ENCODE measurements at regions not wholly inside any gene's neighbourhood (a gene's known extent, or its start where the extent isn't known, plus 50 kb on each side); places are given as distances from the start of the nearest gene placed in this dataset.

DNA sequence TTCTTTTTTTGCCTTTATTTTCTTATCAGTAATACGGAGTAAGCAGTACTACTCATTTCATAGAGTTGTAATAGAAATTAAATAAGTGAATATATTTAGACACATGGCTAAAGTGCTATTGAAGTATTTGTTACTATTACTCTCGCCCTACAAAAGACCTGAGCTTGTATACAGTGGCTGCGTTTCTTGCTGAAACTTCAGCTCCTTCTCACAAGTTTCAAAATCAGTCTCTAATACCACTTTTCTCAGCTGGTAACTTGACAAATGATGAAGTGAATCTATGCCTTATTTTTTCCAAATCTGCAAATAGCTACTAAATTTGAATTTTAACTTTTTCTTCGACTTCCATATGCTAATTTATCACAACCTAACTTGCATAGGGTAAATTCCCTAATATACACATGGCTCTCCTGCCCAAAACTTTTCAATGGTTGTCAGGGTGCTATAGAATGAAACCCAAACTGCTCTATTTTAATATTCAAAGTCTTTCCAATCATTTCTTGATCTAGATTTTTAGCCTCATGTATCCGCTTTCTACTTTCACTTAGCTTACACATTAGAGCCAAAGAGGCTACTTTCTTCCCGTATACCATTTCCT, 347.8 kb upstream of the GULP1 start:
- Histone ChIP-seq H3K9me3 (ENCODE audit: control insufficient read depth, low read length) (no peaks in the 10 kb centered on the region), H4K91ac (ENCODE audit: low read length) (no peak overlapping the region), H3K79me1 (replicated peaks; ENCODE audit: low read length, poor library complexity, severe bottlenecking) (no peaks in the 10 kb centered on the region), H3K4me1 (ENCODE audit: control insufficient read depth, insufficient read depth, low read depth, low read length) (no peaks in the 10 kb centered on the region), H4K8ac (ENCODE audit: low read length) (no peak overlapping the region), H2BK5ac (ENCODE audit: low read depth, low read length, poor library complexity, severe bottlenecking) (no peak overlapping the region), H2BK120ac (ENCODE audit: low read depth, low read length) (no peak overlapping the region), H2BK12ac (ENCODE audit: low read length in 2 of 2) (no peak overlapping the region), H3K4me2 (ENCODE audit: low read length, poor library complexity, severe bottlenecking) (no peak overlapping the region), H3K9ac (ENCODE audit: low read length) (no peak overlapping the region), H3K27ac (ENCODE audit: low read length, poor library complexity, severe bottlenecking) (no peak overlapping the region), H3K4me3 (ENCODE audit: insufficient read depth in 1 of 2, low read depth in 1 of 2, low read length in 2 of 2) (no peak overlapping the region), H2AFZ (ENCODE audit: low read depth, low read length) (no peak overlapping the region), H3K4ac (ENCODE audit: low read depth in 1 of 2, low read length in 2 of 2) (no peak overlapping the region), H3K18ac (ENCODE audit: low read depth in 1 of 2, low read length in 2 of 2) (no peak overlapping the region), H2AK5ac (ENCODE audit: low read length, severe bottlenecking) (no peak overlapping the region), H3K36me3 (ENCODE audit: control insufficient read depth in 1 of 2, insufficient read depth in 2 of 2, low read depth in 1 of 2, low read length in 2 of 2) (no peaks in the 10 kb centered on the region), H3K27me3 (ENCODE audit: control insufficient read depth in 1 of 2, insufficient read depth in 1 of 2, low read length in 2 of 2) (no peaks in the 10 kb centered on the region), H2BK15ac (ENCODE audit: low read depth, poor library complexity, severe bottlenecking) (no peak overlapping the region), H3K14ac (ENCODE audit: low read length in 2 of 2) (no peak overlapping the region), H3K23ac (ENCODE audit: low read length in 2 of 2) (no peak overlapping the region)
- no peak for DNase-seq
- WGBS = 96% methylated on average over 5 of the region's 6 CpGs

DNA sequence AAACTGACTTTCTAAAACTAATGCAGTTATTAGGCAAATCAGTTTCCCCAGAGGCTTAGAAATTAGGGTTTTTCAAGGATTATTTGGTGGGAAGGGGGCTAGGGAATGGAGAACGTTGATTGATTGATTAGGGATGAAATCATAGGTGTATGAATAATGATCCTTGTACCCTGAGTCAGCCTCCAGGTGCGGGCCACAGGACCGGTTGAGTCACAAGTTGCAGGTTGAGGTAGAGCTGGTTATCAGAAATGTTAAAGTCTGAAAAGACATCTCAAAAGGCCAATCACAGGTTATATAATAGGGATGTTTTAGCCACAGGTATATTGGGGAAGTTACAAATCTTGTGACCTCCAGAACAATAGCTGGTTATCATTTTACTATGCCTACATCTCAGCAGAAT, 341.8 kb upstream of the GULP1 start:
- Histone ChIP-seq H2BK120ac (ENCODE audit: low read depth, low read length) (no peak overlapping the region), H2AFZ (ENCODE audit: low read depth, low read length) (no peak overlapping the region), H3K4me1 (ENCODE audit: control insufficient read depth, insufficient read depth, low read depth, low read length) (no peaks in the 10 kb centered on the region), H4K8ac (ENCODE audit: low read length) (no peak overlapping the region), H3K23ac (ENCODE audit: low read length in 2 of 2) (no peak overlapping the region), H4K91ac (ENCODE audit: low read length) (no peak overlapping the region), H3K9ac (ENCODE audit: low read length) (no peak overlapping the region), H3K9me3 (ENCODE audit: control insufficient read depth, low read length) (peaks cover 7% of the 10 kb centered on the region), H3K4me3 (ENCODE audit: insufficient read depth in 1 of 2, low read depth in 1 of 2, low read length in 2 of 2) (no peak overlapping the region), H2BK12ac (ENCODE audit: low read length in 2 of 2) (no peak overlapping the region), H3K27ac (ENCODE audit: low read length, poor library complexity, severe bottlenecking) (no peak overlapping the region), H3K18ac (ENCODE audit: low read depth in 1 of 2, low read length in 2 of 2) (no peak overlapping the region), H3K36me3 (ENCODE audit: control insufficient read depth in 1 of 2, insufficient read depth in 2 of 2, low read depth in 1 of 2, low read length in 2 of 2) (no peaks in the 10 kb centered on the region), H3K79me1 (replicated peaks; ENCODE audit: low read length, poor library complexity, severe bottlenecking) (no peaks in the 10 kb centered on the region), H3K4ac (ENCODE audit: low read depth in 1 of 2, low read length in 2 of 2) (no peak overlapping the region), H3K27me3 (ENCODE audit: control insufficient read depth in 1 of 2, insufficient read depth in 1 of 2, low read length in 2 of 2) (no peaks in the 10 kb centered on the region), H2AK5ac (ENCODE audit: low read length, severe bottlenecking) (no peak overlapping the region), H2BK15ac (ENCODE audit: low read depth, poor library complexity, severe bottlenecking) (no peak overlapping the region), H3K4me2 (ENCODE audit: low read length, poor library complexity, severe bottlenecking) (no peak overlapping the region), H3K14ac (ENCODE audit: low read length in 2 of 2) (no peak overlapping the region), H2BK5ac (ENCODE audit: low read depth, low read length, poor library complexity, severe bottlenecking) (no peak overlapping the region)
- 92% methylated on average over 3 of the region's 3 CpGs for WGBS
- no peak for DNase-seq

- no peak overlapping the region for H4K8ac ChIP-seq (ENCODE audit: low read length)
- DNase-seq = no peak
- no peak overlapping the region for H2BK15ac ChIP-seq (ENCODE audit: low read depth, poor library complexity, severe bottlenecking)
- H2BK5ac ChIP-seq (ENCODE audit: low read depth, low read length, poor library complexity, severe bottlenecking) = no peak overlapping the region
- no peaks in the 10 kb centered on the region for H3K27me3 ChIP-seq (ENCODE audit: control insufficient read depth in 1 of 2, insufficient read depth in 1 of 2, low read length in 2 of 2)
- H2BK12ac ChIP-seq (ENCODE audit: low read length in 2 of 2) = no peak overlapping the region
- H3K9me3 ChIP-seq (ENCODE audit: control insufficient read depth, low read length) = peaks cover 7% of the 10 kb centered on the region
- H3K4me2 ChIP-seq (ENCODE audit: low read length, poor library complexity, severe bottlenecking) = no peak overlapping the region
- no peak overlapping the region for H3K27ac ChIP-seq (ENCODE audit: low read length, poor library complexity, severe bottlenecking)
- no peak overlapping the region for H3K14ac ChIP-seq (ENCODE audit: low read length in 2 of 2)
- no peak overlapping the region for H3K4ac ChIP-seq (ENCODE audit: low read depth in 1 of 2, low read length in 2 of 2)
- no peak overlapping the region for H4K91ac ChIP-seq (ENCODE audit: low read length)
- 87% methylated on average over 32 of the region's 32 CpGs for WGBS
- H3K23ac ChIP-seq (ENCODE audit: low read length in 2 of 2) = no peak overlapping the region
- H3K79me1 ChIP-seq (replicated peaks; ENCODE audit: low read length, poor library complexity, severe bottlenecking) = no peaks in the 10 kb centered on the region
- no peak overlapping the region for H3K9ac ChIP-seq (ENCODE audit: low read length)
- H3K36me3 ChIP-seq (ENCODE audit: control insufficient read depth in 1 of 2, insufficient read depth in 2 of 2, low read depth in 1 of 2, low read length in 2 of 2) = no peaks in the 10 kb centered on the region
- H2BK120ac ChIP-seq (ENCODE audit: low read depth, low read length) = no peak overlapping the region
- no peak overlapping the region for H3K4me3 ChIP-seq (ENCODE audit: insufficient read depth in 1 of 2, low read depth in 1 of 2, low read length in 2 of 2)
- H2AK5ac ChIP-seq (ENCODE audit: low read length, severe bottlenecking) = no peak overlapping the region
- H2AFZ ChIP-seq (ENCODE audit: low read depth, low read length) = no peak overlapping the region
- no peak overlapping the region for H3K18ac ChIP-seq (ENCODE audit: low read depth in 1 of 2, low read length in 2 of 2)
- no peaks in the 10 kb centered on the region for H3K4me1 ChIP-seq (ENCODE audit: control insufficient read depth, insufficient read depth, low read depth, low read length)
Observed at GRCh38 chr2:187951470-187952218, 340.0 kb upstream of the GULP1 start.

DNA sequence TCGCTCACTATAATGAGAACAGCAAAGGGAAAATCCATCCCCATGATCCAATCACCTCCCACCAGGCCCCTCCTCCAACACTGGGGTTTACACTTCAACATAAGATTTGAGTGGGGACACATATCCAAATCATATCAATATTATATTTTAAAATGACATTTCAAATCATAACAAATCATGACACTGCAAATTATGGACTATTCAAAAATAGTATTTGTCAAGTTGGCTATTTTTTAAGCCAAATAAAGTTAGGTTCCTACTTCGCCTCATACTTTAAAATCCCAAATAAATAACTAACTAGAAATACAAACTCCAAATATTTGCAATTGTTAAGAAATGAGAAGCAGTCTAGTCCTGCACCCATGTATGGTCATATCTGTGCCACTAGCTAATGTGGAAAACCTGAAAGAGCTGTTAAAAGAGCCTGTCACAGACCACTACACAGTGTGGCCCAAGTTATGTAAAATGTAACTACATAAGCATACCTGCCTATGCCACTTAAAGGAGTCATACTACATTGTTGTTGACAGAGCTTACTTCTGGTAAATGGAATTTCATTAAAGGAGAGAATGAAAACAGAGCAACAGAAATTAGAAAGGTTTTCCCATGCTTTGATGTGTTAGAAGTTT, 334.7 kb upstream of the GULP1 start:
- H3K9ac ChIP-seq (ENCODE audit: low read length) = no peak overlapping the region
- no peaks in the 10 kb centered on the region for H3K27me3 ChIP-seq (ENCODE audit: control insufficient read depth in 1 of 2, insufficient read depth in 1 of 2, low read length in 2 of 2)
- no peak overlapping the region for H4K8ac ChIP-seq (ENCODE audit: low read length)
- no peak overlapping the region for H2AK5ac ChIP-seq (ENCODE audit: low read length, severe bottlenecking)
- no peaks in the 10 kb centered on the region for H3K36me3 ChIP-seq (ENCODE audit: control insufficient read depth in 1 of 2, insufficient read depth in 2 of 2, low read depth in 1 of 2, low read length in 2 of 2)
- H3K27ac ChIP-seq (ENCODE audit: low read length, poor library complexity, severe bottlenecking) = peak overlapping the region; percentile 66
- H4K91ac ChIP-seq (ENCODE audit: low read length) = no peak overlapping the region
- H3K23ac ChIP-seq (ENCODE audit: low read length in 2 of 2) = no peak overlapping the region
- DNase-seq = no peak
- no peak overlapping the region for H3K18ac ChIP-seq (ENCODE audit: low read depth in 1 of 2, low read length in 2 of 2)
- no peak overlapping the region for H3K4me3 ChIP-seq (ENCODE audit: insufficient read depth in 1 of 2, low read depth in 1 of 2, low read length in 2 of 2)
- no peak overlapping the region for H3K14ac ChIP-seq (ENCODE audit: low read length in 2 of 2)
- no peak overlapping the region for H3K4me2 ChIP-seq (ENCODE audit: low read length, poor library complexity, severe bottlenecking)
- no peak overlapping the region for H2BK120ac ChIP-seq (ENCODE audit: low read depth, low read length)
- no peaks in the 10 kb centered on the region for H3K4me1 ChIP-seq (ENCODE audit: control insufficient read depth, insufficient read depth, low read depth, low read length)
- H3K9me3 ChIP-seq (ENCODE audit: control insufficient read depth, low read length) = no peaks in the 10 kb centered on the region
- H3K79me1 ChIP-seq (replicated peaks; ENCODE audit: low read length, poor library complexity, severe bottlenecking) = no peaks in the 10 kb centered on the region
- no peak overlapping the region for H3K4ac ChIP-seq (ENCODE audit: low read depth in 1 of 2, low read length in 2 of 2)
- H2AFZ ChIP-seq (ENCODE audit: low read depth, low read length) = no peak overlapping the region
- no peak overlapping the region for H2BK5ac ChIP-seq (ENCODE audit: low read depth, low read length, poor library complexity, severe bottlenecking)
- H2BK15ac ChIP-seq (ENCODE audit: low read depth, poor library complexity, severe bottlenecking) = no peak overlapping the region
- no peak overlapping the region for H2BK12ac ChIP-seq (ENCODE audit: low read length in 2 of 2)
- WGBS = 100% methylated on average over 1 of the region's 2 CpGs
